ENCODE measurements at regions not wholly inside any gene's neighbourhood (a gene's known extent, or its start where the extent isn't known, plus 50 kb on each side); places are given as distances from the start of the nearest gene placed in this dataset.

GRCh38 chr14:85895603-85896002 lies 365.7 kb downstream of the FLRT2 start:
- TF ChIP-seq CTCF (conservative IDR thresholded peaks at IDR 0.05) (no peak), ZFX (IDR thresholded peaks at IDR 0.05) (no peak)

All from C4-2B (cell line).